ENCODE measurements at regions not wholly inside any gene's neighbourhood (a gene's known extent, or its start where the extent isn't known, plus 50 kb on each side); places are given as distances from the start of the nearest gene placed in this dataset.

GRCh38 chr2:226064932-226065570 is 665.5 kb downstream of the NYAP2 start:
- no peak for DNase-seq
- WGBS, 4 donors: 82 to 93% (median 86%) methylated on average over 1 of the region's 1 CpG
- Histone ChIP-seq H3K36me3 (no peaks in the 10 kb centered on the region), H3K4me1 (no peaks in the 10 kb centered on the region), H3K4me3 (no peak overlapping the region), H3K27me3 (no peaks in the 10 kb centered on the region), H3K9me3 (no peaks in the 10 kb centered on the region), H3K27ac (no peak overlapping the region)
- intact Hi-C loops (cut with DNase I): no loop called here
- no peak for ATAC-seq
- no peak for TF ChIP-seq CTCF (IDR thresholded peaks at IDR 0.05)
- no peak for TF ChIP-seq POLR2A (IDR thresholded peaks at IDR 0.05)

GRCh38 chr2:226063704-226064440 is 664.4 kb downstream of the NYAP2 start:
- DNase-seq (no peak), ATAC-seq (no peak)
- Histone ChIP-seq H3K9me3 (no peaks in the 10 kb centered on the region), H3K4me1 (no peaks in the 10 kb centered on the region), H3K27me3 (no peaks in the 10 kb centered on the region), H3K36me3 (no peaks in the 10 kb centered on the region), H3K27ac (no peak overlapping the region), H3K4me3 (no peak overlapping the region)
- no peak for TF ChIP-seq POLR2A (IDR thresholded peaks at IDR 0.05)
- TF ChIP-seq CTCF (IDR thresholded peaks at IDR 0.05): no peak
- intact Hi-C loops (cut with DNase I): no loop called here
- WGBS, 4 donors: 75 to 83% (median 78%) methylated on average over 4 of the region's 4 CpGs

GRCh38 chr2:226059961-226060627 is 660.6 kb downstream of the NYAP2 start:
- H3K4me1 ChIP-seq: no peaks in the 10 kb centered on the region
- H3K36me3 ChIP-seq: no peaks in the 10 kb centered on the region
- no peaks in the 10 kb centered on the region for H3K27me3 ChIP-seq
- H3K27ac ChIP-seq: no peak overlapping the region
- DNase-seq (no peak), ATAC-seq (no peak)
- WGBS, 4 donors: 52 to 89% (median 60%) methylated on average over 3 of the region's 3 CpGs
- TF ChIP-seq CTCF (IDR thresholded peaks at IDR 0.05): no peak
- no peak for TF ChIP-seq POLR2A (IDR thresholded peaks at IDR 0.05)
- intact Hi-C loops (cut with DNase I): no loop called here
- no peak overlapping the region for H3K4me3 ChIP-seq
- H3K9me3 ChIP-seq: no peaks in the 10 kb centered on the region

- no peaks in the 10 kb centered on the region for H3K36me3 ChIP-seq
- H3K27me3 ChIP-seq: no peaks in the 10 kb centered on the region
- no peaks in the 10 kb centered on the region for H3K9me3 ChIP-seq
- intact Hi-C loops (cut with DNase I): no loop called here
- 29 to 47% (median 42%) methylated on average over 1 of the region's 1 CpG for WGBS, 4 donors
- ATAC-seq: no peak
- H3K4me1 ChIP-seq: no peaks in the 10 kb centered on the region
- H3K4me3 ChIP-seq: no peak overlapping the region
- no peak overlapping the region for H3K27ac ChIP-seq
- no peak for DNase-seq
- TF ChIP-seq CTCF (IDR thresholded peaks at IDR 0.05) (no peak), POLR2A (IDR thresholded peaks at IDR 0.05) (no peak)
Measured at GRCh38 chr2:226057914-226058313, 658.4 kb downstream of the NYAP2 start.

Measured in heart left ventricle (tissue), 16 donors.